ENCODE measurements at regions not wholly inside any gene's neighbourhood (a gene's known extent, or its start where the extent isn't known, plus 50 kb on each side); places are given as distances from the start of the nearest gene placed in this dataset.

GRCh38 chr6:144653885-144654505, 368.9 kb downstream of the UTRN start:
- ATAC-seq: no peak
- 44 to 49% methylated on average over 6 of the region's 6 CpGs for WGBS, 2 donors (ENCODE audit: low coverage in 1 of 2)

DNA sequence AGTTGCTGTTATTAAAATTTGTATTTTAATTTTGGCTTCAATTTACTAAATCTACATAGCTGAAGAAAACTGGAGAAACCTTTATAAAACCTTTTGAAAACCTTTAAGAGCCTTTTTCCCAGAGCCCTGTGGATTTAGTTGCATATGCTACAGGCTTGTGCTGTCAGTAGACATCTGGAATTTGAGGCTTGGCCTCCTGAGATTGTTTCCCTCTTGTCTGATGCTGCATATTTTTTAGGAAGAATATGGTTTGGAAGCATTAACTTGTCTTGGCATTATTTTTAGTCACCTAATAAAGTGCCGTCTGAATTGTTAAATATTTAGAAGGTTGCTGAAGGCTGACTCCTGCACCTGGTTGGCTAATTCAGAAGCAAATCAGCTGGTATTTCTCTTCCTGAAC, 369.4 kb downstream of the UTRN start:
- no peak overlapping the region for H3K4me3 ChIP-seq
- peak overlapping the region in 2 of 4 donors; percentile 5 to 23 for H3K27ac ChIP-seq
- 14 to 20% methylated on average over 1 of the region's 1 CpG for WGBS, 2 donors (ENCODE audit: low coverage in 1 of 2)
- ATAC-seq: no peak
- H3K9me3 ChIP-seq: no peaks in the 10 kb centered on the region
- H3K36me3 ChIP-seq: no peaks in the 10 kb centered on the region
- H3K4me1 ChIP-seq: peaks cover 0 to 38% (median 11%) of the 10 kb centered on the region in 3 donors
- TF ChIP-seq, protein P1, sequence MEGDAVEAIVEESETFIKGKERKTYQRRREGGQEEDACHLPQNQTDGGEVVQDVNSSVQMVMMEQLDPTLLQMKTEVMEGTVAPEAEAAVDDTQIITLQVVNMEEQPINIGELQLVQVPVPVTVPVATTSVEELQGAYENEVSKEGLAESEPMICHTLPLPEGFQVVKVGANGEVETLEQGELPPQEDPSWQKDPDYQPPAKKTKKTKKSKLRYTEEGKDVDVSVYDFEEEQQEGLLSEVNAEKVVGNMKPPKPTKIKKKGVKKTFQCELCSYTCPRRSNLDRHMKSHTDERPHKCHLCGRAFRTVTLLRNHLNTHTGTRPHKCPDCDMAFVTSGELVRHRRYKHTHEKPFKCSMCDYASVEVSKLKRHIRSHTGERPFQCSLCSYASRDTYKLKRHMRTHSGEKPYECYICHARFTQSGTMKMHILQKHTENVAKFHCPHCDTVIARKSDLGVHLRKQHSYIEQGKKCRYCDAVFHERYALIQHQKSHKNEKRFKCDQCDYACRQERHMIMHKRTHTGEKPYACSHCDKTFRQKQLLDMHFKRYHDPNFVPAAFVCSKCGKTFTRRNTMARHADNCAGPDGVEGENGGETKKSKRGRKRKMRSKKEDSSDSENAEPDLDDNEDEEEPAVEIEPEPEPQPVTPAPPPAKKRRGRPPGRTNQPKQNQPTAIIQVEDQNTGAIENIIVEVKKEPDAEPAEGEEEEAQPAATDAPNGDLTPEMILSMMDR (IDR thresholded peaks at IDR 0.05): no peak
- no peak for TF ChIP-seq POLR2A (IDR thresholded peaks at IDR 0.05)
- no peak for TF ChIP-seq EP300 (IDR thresholded peaks at IDR 0.05)
- no peak for TF ChIP-seq POLR2AphosphoS5 (IDR thresholded peaks at IDR 0.05)
- no peaks in the 10 kb centered on the region for H3K27me3 ChIP-seq

More at GRCh38 chr6:144653885-144654505, 368.9 kb downstream of the UTRN start:
- no peak for TF ChIP-seq POLR2A (IDR thresholded peaks at IDR 0.05)
- no peak for TF ChIP-seq EP300 (IDR thresholded peaks at IDR 0.05)
- Histone ChIP-seq H3K36me3 (no peaks in the 10 kb centered on the region), H3K4me3 (no peak overlapping the region), H3K27ac (no peak overlapping the region), H3K4me1 (peaks cover 0 to 33% (median 11%) of the 10 kb centered on the region in 3 donors), H3K9me3 (no peaks in the 10 kb centered on the region), H3K27me3 (no peaks in the 10 kb centered on the region)

- Histone ChIP-seq H3K4me1 (peaks cover 0 to 46% (median 11%) of the 10 kb centered on the region in 3 donors), H3K27ac (no peak overlapping the region), H3K4me3 (no peak overlapping the region), H3K36me3 (no peaks in the 10 kb centered on the region), H3K9me3 (no peaks in the 10 kb centered on the region), H3K27me3 (no peaks in the 10 kb centered on the region)
- WGBS, 2 donors (ENCODE audit: low coverage in 1 of 2): 83% methylated on average over 1 of the region's 1 CpG
- no peak for ATAC-seq
- TF ChIP-seq, protein P1 (IDR thresholded peaks at IDR 0.05): no peak
- TF ChIP-seq EP300 (IDR thresholded peaks at IDR 0.05): no peak
- TF ChIP-seq POLR2AphosphoS5 (IDR thresholded peaks at IDR 0.05): no peak
- no peak for TF ChIP-seq POLR2A (IDR thresholded peaks at IDR 0.05)
These were observed 370.2 kb downstream of the UTRN start for GRCh38 chr6:144655376-144655775.

DNA sequence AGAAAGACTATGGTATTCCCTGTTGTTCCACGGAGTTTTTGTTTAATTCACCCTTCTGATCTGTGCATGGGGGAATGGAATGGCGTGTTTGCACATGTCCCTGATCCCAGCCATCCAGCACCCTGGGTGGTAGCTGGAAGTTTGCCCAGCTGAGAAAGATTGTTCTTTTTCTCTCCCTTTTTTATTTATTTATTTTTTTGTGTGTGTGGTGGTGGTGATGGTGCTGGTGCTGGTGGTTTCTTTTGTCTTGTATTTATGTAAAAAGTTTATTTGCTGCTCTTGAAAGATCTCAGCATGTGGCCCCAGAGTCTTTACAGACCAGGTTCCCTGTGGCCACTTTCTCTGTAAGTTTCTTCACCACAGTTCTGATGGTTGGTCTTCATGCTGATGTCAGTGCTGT, 372.6 kb downstream of the UTRN start:
- H3K36me3 ChIP-seq: no peaks in the 10 kb centered on the region
- H3K27ac ChIP-seq: no peak overlapping the region
- no peaks in the 10 kb centered on the region for H3K27me3 ChIP-seq
- TF ChIP-seq POLR2AphosphoS5 (IDR thresholded peaks at IDR 0.05) (no peak), POLR2A (IDR thresholded peaks at IDR 0.05) (no peak), EP300 (IDR thresholded peaks at IDR 0.05) (no peak)
- TF ChIP-seq, protein P1 (IDR thresholded peaks at IDR 0.05): no peak
- H3K9me3 ChIP-seq: no peaks in the 10 kb centered on the region
- H3K4me1 ChIP-seq: peaks cover 0 to 53% (median 11%) of the 10 kb centered on the region in 3 donors
- 33 to 83% methylated on average over 2 of the region's 2 CpGs for WGBS, 2 donors (ENCODE audit: low coverage in 1 of 2)
- no peak overlapping the region for H3K4me3 ChIP-seq
- no peak for ATAC-seq

- WGBS, 2 donors (ENCODE audit: low coverage in 1 of 2): 53 to 76% methylated on average over 10 to 14 of the region's 14 CpGs
- Histone ChIP-seq H3K27me3 (no peaks in the 10 kb centered on the region), H3K4me3 (no peak overlapping the region), H3K9me3 (no peaks in the 10 kb centered on the region), H3K36me3 (no peaks in the 10 kb centered on the region), H3K27ac (peak overlapping the region in 1 of 4 donors; percentile 21), H3K4me1 (peaks cover 0 to 44% (median 3%) of the 10 kb centered on the region in 3 donors)
- peak; percentile 39 for ATAC-seq
- TF ChIP-seq POLR2A (IDR thresholded peaks at IDR 0.05): no peak
- no peak for TF ChIP-seq EP300 (IDR thresholded peaks at IDR 0.05)
- TF ChIP-seq, protein P1 (IDR thresholded peaks at IDR 0.05): no peak
- no peak for TF ChIP-seq POLR2AphosphoS5 (IDR thresholded peaks at IDR 0.05)
These were observed 374.4 kb downstream of the UTRN start for GRCh38 chr6:144659202-144660182.

All from gastroesophageal sphincter (tissue), 4 donors.